ENCODE measurements at regions not wholly inside any gene's neighbourhood (a gene's known extent, or its start where the extent isn't known, plus 50 kb on each side); places are given as distances from the start of the nearest gene placed in this dataset.
"Not testable (repeated sequence)": the region's sequence is repeated elsewhere in the genome, so short reads cannot be mapped to it uniquely, and the experiment has no call there.

DNA sequence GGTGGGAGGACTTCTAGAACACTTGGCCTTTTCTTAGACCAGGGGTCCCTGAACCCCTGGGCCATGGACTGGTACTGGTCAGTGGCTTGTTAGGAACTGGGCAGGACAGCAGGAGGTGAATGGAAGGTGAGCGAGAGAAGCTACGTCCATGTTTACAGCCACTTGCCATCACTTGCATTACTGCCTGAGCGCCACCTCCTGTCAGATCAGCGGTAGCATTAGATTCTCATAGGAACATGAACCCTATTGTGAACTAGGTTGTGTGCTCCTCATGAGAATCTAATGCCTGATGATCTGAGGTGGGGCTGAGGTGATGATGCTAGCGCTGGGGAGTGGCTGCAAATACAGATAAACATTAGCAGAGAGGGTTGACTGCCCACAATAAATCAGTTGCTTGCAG, 100.9 kb upstream of the IGFBP7 start:
- DNase-seq: no peak

DNA sequence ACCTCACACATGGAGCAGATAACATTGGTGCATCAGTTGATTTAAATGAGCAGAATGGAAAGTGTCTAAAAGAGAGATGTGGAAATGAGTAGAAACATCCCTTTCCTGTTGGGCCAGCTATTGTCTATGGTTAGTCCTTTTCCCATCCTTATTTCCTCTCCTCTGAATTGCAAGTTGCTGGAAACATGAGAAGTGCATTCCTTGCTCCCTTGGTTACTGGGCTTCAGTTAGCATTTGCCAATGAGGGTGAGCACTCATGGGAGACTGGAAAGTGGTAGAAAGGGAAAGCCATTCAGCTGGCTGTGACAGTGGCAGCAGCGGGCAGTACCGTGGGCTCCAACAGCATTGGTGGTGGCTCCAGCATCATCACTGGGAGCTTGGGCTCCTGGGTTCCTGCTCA, 96.0 kb upstream of the IGFBP7 start:
- no peak for DNase-seq

DNA sequence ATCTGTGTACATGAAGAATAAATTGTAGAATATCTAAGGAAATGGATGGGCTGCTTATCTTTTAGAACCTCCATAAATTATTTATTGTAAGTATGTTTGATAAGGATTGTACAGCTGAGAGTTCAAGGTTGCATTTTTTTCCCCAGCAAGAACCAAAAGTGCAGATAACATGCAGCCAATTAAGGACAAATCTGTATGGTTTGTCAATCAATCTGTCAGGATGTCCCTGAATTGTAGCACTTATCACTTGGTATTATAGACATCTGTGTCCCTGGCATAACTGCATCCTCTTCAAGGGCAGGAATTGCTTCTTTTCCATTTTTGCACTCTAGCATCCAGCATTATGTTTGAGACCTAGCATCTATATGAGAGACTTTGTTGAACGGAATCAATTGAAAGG, 95.4 kb upstream of the IGFBP7 start:
- no peak for DNase-seq

DNA sequence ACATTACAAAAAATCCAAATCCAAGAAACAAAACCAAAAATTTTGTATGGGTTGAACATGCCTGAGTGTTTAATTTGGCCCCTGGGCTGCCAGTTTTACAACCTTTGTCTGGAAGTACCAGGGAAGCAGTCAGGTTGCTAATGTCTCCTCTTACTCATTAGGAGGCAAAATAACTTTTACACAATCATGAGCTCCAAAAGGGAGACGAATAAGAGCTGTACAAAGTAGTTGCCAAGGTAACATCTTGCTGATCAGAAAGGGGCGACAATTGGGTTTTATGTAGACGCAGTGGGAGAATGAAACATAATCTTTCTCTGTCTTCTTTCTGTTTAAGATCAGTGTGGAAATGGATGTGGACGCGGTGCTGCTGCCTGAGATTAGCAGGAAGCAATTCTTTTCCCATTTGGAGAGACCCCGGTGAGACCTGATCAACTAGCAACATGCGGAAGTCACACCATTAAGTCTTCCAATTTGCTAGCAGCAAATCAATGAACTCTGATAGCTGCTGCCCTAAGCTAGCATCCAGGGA, 90.7 kb upstream of the IGFBP7 start:
- DNase-seq: no peak

DNA sequence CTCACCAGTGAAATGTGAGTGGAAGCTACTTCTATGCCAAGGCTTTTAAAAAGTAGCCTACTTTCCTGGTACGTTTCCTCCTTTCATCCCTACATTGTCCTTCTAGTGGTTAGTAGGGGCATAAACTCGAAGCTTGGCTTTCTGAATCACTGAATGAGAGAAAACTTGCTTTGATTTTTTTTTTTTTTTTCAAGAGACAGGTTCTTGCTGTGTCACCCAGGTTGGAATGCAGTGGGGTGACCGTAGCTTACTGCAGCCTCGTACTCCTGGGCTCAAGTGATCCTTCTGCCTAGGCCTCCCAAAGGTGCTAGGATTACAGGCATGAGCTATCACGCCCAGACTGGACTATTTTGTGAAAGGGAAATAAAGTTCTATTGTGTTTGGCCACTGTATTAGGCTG, 89.1 kb upstream of the IGFBP7 start:
- no peak for DNase-seq

DNA sequence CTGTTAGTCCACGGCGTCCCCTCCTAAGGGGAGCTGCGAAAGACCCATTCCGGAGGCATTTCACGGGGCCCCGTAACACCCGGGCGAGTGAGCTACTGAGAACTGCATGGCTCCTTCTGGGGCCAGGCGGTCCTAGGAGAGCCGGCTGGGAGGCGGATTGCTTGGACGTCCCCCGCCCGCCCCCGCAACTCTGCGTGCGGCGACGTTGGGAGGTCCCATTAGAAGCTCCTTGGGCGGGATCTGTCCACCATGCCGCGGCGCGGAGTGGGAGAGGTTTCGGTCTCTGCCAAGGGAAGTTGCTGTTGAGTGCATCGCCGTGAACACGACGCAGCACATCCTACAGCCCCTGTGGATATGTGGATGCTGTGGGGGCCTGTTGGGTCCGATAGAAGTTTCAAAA, 85.4 kb upstream of the IGFBP7 start:
- DNase-seq: no peak

DNA sequence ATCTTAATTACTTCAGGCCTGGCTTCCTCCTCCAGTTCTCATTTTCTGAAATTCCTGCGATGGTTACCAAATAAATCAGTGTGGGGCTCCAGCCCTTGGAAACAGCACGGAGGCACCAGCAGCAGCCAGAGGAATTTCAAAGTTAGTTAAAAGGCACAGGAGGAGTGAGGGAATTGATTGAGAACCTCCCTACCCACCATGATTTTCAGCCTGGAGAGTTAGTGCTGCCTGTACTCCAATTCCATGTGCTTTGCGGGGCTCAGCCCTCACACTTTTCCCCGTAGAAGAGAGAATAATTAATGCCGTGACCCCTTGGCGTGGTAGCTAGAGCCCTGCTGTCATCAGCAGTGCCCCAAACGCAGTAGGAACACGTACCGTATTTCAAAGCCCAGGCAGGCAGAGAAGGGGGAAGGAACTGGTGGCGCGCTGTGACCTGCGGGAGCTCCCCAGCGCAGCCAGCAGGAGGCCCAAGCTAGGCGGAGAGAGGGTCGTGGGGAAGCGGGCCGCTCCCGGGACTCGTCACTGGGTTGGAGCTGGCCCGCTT, 84.0 kb upstream of the IGFBP7 start:
- no peak for DNase-seq

DNA sequence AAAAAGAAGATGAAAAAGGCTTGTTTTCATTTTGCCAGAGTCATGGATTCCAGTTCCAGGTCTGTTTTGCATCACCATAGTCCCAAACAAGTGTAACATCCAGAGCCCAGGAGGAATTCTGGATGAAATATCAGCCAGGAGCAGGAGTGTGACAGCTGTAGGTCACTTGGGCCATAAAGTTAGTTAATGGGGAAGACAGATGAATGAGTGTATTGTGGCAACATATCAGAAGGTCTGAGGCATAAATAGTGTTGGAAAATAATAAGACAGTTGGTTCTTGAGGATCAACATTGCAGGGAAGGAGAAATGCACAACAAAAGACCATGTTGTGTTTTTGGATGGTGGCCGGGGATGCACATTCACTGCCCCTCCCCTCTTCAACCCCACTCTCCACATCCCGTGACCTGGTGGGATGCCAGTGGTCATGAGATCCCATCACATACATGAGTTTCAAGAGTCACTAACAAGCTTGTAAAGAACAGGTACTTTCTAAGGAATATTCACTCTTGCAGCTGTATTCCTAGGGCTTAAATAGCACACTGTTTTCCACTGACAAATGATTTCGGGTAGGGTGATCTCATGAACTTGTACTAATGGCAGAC, 83.1 kb upstream of the IGFBP7 start:
- DNase-seq: no peak

DNA sequence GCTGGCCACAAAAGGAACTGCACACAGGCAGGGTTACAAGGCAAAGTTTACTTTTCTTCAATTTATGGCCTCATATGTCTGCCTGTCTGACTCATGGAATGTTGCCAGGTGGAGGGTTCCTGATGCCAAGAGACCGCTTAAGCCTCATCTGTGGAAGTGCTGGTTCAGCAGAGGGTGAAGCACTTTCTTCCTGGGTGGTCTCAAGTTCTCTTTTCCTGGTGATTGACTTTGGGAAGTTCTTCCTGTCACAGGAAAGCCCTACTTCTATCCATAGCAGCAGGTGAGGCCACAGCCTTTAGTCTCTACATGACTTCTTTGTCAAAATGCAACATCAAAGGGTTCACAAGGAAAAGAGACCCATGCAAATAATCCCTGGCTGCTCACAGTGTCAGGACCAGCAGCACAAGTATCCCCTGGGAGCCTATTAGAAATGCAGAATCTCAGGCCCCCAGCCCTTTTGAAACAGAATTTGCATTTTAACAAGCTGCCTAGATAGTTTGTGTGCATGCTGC, 81.4 kb upstream of the IGFBP7 start:
- no peak for DNase-seq

DNA sequence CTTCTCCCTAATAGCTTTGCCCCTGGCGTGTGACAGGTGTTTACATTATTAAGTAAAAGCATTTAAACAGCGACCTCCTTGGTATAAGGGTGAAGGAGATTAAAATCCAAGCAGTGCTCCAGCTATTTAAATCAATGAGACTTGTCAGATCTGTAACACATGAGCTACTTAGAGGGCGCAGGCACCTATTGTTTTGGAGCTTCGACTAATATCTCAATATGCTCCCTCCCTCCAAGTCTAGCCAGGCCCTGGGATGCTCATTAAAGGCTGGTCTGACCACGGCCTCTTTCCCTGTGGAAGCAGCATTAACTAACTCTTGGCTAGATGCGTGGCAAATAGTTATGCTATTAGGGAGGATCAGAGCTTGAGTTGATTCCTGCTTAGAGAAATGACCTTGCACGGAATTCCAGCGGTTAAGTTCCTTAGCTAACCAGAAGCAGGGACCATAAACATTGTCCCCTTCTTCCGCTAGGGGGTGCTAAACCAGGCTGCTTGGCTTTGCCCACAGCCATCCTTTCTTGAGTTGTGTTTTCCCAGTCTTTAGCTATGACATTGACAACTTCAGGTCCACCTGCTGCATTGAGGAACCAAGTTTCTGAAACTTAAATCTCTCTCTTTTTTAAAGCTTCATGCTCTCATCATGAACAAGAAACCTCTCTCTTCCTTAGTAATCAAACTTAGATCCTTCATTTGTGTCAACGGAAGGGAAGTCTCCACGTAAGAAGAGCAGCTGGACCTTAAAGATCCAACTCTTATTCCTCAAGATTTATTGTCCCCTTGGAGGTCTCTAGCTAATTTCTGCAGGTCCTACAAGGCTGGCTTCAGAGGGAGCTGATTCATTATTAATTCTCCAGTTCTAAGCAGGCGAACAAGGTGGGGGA, 80.7 kb upstream of the IGFBP7 start:
- DNase-seq: peak; percentile 25

DNA sequence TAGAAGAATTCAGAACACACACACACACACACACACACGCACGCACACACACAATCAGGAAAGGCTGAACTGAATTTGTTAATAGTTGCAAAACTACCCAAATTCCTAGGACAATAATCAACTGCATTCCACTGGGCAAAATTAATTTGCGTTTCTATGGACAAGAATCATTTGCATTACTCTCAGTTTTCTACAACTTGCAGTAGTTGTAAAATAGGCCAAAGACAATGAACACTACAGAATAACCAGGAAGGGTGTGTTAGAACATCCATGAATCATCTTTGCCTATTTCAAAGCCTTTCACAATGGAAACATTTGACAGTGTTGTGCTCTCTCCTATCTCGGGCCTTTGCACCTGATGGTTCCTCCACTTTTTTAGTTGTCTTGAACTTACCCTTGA, 77.1 kb upstream of the IGFBP7 start:
- no peak for DNase-seq

DNA sequence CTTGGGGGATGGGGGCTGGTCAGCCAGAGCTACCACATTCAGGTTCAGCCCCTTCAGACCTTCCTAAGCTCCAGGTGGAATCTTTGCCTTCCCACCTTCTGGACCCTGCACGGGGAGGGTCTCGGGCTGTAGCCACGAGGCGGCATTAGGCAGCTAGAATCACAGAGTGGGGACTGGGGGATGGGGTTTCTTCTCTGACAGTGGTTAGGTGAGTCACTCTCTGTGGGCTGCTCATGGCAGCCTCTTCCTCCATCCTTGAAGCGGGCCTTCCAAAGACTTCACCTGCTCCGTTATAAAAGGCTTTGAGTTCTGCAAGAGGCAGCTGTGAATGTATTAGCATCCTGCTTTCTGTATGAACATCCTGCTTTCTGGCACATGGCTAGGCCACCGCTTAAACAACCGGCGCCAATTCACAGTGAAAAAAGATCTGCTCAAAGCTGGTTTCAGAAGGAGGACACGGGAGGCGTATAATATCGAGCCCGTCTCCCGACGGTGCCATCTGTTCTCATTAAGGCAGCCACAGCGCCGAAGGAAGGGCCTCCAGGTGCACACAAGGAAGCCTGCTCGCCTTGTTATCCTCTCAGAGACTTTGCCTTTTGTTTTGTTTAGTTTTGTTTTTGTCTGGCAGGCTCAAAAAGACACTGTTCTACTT, 74.3 kb upstream of the IGFBP7 start:
- no peak for DNase-seq

DNA sequence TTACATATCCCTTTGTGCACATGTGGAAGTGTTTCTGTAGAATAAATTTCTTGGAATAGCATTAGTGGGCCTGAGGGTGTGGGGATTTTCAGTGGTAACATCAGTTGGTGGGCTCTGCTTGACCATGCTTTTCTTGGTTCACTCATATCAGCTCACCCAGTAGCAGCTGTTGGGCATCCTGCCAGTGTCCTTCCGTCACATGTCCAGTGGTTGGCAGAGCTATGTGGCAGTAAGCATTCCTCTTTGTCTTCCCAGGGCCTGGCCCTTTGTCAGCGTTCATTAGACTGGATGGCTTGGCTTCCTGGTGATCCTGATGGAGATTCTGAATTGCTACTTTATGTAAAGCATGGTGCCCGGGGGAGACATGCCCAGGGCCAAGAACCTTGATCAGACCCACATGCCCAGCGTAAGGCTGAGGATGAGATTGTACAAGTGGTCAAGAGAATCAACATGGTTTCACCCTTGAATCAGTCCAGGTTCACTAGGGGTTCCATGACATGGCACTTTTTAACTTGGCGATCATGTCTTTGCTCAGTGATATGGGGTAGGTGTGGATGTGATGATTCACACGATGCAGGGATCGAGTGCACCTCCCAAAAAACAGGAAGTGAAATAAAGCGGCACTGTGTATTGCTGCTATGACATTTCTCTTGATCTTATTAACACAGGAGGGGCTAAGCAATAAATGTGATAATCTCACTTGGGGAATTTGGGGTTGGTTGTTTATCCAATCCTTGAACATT, 72.1 kb upstream of the IGFBP7 start:
- no peak for DNase-seq

DNA sequence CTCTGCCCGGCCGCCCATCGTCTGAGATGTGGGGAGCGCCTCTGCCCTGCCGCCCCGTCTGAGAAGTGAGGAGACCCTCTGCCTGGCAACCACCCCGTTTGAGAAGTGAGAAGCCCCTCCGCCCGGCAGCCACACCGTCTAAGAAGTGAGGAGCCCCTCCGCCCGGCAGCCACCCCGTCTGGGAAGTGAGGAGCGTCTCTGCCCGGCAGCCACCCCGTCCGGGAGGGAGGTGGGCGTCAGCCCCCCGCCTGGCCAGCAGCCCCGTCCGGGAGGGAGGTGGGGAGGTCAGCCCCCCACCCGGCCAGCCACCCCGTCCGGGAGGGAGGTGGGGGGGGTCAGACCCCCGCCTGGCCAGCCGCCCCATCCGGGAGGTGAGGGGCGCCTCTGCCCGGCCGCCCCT, 63.0 kb upstream of the IGFBP7 start:
- not testable (repeated sequence) for DNase-seq

DNA sequence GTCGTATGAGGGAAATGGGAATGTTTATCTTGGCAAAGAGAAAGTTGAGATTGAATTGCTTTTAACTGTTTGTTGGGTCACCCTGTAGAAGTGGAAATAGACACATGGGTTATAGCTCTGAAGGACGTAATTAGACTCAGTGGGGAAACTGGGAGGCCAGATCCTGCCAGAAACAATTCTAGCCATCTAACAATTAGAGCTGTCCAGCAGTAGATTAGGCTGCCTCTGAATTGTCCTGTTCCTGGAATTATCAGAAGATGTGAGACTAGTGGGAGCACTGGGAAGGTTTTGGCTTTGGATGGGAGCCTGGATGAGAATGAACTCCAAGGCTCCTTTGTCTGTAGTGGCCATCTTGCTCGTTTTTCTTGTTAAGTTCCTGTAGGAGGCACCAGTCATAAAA, 61.9 kb upstream of the IGFBP7 start:
- DNase-seq: no peak

DNA sequence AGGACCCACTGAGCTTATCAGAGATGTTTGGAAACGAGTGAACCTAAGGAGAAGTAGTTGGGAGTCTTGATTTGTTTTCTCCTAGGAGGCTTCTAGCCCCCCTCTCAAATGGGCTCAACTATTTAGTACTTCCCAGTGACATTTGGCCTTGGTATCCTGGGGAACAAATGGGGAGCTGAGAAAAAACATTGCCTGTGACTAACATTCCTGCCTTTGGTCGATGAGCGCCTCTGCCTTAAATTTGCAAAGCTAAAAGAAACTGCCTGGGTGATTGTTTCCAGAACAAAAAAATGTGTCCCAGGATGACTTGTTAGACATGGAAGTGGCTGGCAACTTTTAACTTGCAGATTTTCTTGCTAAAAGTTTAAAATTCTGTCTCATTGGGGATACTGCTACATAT, 58.8 kb upstream of the IGFBP7 start:
- DNase-seq: no peak

DNA sequence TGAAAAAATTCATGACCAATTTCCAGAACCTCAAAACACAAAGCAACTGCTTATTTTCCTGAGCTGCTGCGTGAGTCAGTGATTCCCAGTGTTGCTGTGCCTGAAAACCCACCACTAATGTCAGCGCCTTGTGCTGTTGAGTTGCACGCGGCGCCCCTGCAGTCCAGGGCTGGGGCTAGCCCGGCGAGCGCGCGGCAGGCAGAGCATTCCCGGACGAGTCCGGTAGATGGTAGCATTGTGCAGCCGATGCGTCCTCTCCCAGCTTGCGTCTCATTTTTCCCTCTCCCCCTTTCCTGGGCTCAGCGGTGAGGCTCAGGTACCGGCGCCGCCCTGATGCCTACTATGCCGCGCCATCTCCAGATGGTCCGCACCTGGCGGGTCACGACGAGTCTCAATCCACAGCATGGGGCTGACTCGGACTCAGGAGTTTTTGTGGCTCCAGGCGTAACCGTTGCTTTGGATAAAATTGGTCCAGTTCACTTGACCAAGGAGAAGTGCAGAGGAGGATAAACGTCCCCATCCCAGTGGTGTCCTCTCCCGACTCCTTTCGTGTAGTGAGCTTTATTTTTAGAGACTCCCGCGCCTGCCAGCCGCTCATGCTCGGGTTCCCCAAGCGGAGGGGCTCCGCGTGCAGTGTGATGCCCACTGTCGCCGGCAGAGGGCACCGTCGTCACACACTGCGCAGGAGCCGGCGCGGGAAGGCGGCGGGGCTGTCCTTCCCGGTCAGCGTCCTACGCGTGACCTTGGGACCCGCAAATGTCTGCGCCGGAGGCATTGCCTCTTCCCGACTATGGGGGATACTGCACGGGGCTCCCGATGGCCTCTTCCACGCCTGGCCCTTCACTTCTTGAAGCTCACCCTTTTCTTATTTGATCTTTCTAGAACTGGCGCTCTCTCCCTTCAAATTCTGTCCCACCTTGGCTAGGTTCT, 53.6 kb upstream of the IGFBP7 start:
- DNase-seq: peak; percentile 88

DNA sequence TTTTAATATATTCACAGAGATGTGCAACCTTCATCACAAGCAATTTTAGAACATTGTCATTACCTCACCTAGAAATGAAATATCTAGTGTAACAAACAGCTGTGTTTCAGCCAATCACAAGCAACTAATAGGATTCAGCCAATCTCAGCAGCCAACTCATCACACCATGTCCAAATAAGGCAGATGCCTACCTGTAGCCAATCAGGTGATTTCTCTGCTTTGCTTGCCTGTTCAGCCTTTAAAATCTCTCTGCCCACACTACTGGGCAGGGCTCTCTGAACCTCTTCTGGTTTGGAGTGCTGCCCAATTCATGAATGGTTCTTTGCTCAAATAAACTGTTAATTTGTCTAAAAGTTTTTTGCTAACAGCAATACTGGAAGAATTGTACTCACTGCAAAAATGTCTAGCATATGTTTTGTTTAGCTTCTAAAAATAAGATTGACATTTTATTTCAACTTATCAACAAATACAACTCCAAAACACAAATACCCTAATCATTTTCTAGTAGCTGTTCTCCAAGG, 52.4 kb upstream of the IGFBP7 start:
- no peak for DNase-seq

Data from fibroblast of skin of back (primary cell).